Progenitor cell of endocrine pancreas (in vitro differentiated cells): ENCODE measurements at regions not wholly inside any gene's neighbourhood (a gene's known extent, or its start where the extent isn't known, plus 50 kb on each side); places are given as distances from the start of the nearest gene placed in this dataset.

Experiments used
- DNase-seq: peaks from one replicate; pipeline ENCODE4 v3.0.0; 2021; ENCODE audit warnings: low spot score; ENCODE audit not compliant: unreplicated experiment
- H3K27ac Mint-ChIP-seq: 2 replicates; pipeline ENCODE4 v1.8.0; 2021; ENCODE audit warnings: mild to moderate bottlenecking, moderate library complexity, mixed read lengths
- H3K27me3 Mint-ChIP-seq: 2 replicates; pipeline ENCODE4 v1.8.0; 2021; ENCODE audit warnings: mixed read lengths
- H3K36me3 Mint-ChIP-seq: 2 replicates; pipeline ENCODE4 v1.8.0; 2022; ENCODE audit warnings: mixed read lengths; ENCODE audit not compliant: insufficient read depth
- H3K4me1 Mint-ChIP-seq: 2 replicates; pipeline ENCODE4 v1.8.0; 2021; ENCODE audit warnings: low read depth, mixed read lengths
- H3K4me3 Mint-ChIP-seq: 2 replicates; pipeline ENCODE4 v1.8.0; 2021; ENCODE audit warnings: low read depth, mild to moderate bottlenecking, moderate library complexity, mixed read lengths
- H3K9me3 Mint-ChIP-seq: 2 replicates; pipeline ENCODE4 v1.8.0; 2021; ENCODE audit warnings: low read depth, mixed read lengths
- CTCF ChIP-seq: fragments of 200-600 bp; sonication (generic); IDR thresholded peaks from one replicate; pipeline ENCODE4 v1.5.0; 2021; ENCODE audit warnings: antibody characterized with exemption, mild to moderate bottlenecking; ENCODE audit not compliant: unreplicated experiment

GRCh38 chr5:98443881-98444280 lies 329.6 kb upstream of the RGMB start:
- Mint-ChIP-seq H3K36me3 (peaks cover 5% of the 10 kb centered on the region), H3K4me1 (no peaks in the 10 kb centered on the region), H3K4me3 (no peak overlapping the region), H3K9me3 (peaks cover 27% of the 10 kb centered on the region), H3K27ac (no peak overlapping the region), H3K27me3 (no peaks in the 10 kb centered on the region)
- no peak for TF ChIP-seq CTCF
- DNase-seq = no peak

GRCh38 chr5:98453296-98453695 lies 320.2 kb upstream of the RGMB start:
- DNase-seq = no peak
- Mint-ChIP-seq H3K36me3 (no peaks in the 10 kb centered on the region), H3K4me1 (no peaks in the 10 kb centered on the region), H3K9me3 (peaks cover 5% of the 10 kb centered on the region), H3K27ac (no peak overlapping the region), H3K27me3 (no peaks in the 10 kb centered on the region), H3K4me3 (no peak overlapping the region)
- no peak for TF ChIP-seq CTCF

GRCh38 chr5:98454407-98454806 lies 319.1 kb upstream of the RGMB start:
- Mint-ChIP-seq H3K4me3 (no peak overlapping the region), H3K27me3 (no peaks in the 10 kb centered on the region), H3K27ac (no peak overlapping the region), H3K4me1 (no peaks in the 10 kb centered on the region), H3K36me3 (no peaks in the 10 kb centered on the region), H3K9me3 (no peaks in the 10 kb centered on the region)
- TF ChIP-seq CTCF = no peak
- no peak for DNase-seq

GRCh38 chr5:98454904-98455303 lies 318.6 kb upstream of the RGMB start:
- no peaks in the 10 kb centered on the region for H3K9me3 Mint-ChIP-seq
- H3K27ac Mint-ChIP-seq = no peak overlapping the region
- no peak for DNase-seq
- no peaks in the 10 kb centered on the region for H3K36me3 Mint-ChIP-seq
- H3K27me3 Mint-ChIP-seq = no peaks in the 10 kb centered on the region
- no peak for TF ChIP-seq CTCF
- H3K4me1 Mint-ChIP-seq = no peaks in the 10 kb centered on the region
- no peak overlapping the region for H3K4me3 Mint-ChIP-seq

DNA sequence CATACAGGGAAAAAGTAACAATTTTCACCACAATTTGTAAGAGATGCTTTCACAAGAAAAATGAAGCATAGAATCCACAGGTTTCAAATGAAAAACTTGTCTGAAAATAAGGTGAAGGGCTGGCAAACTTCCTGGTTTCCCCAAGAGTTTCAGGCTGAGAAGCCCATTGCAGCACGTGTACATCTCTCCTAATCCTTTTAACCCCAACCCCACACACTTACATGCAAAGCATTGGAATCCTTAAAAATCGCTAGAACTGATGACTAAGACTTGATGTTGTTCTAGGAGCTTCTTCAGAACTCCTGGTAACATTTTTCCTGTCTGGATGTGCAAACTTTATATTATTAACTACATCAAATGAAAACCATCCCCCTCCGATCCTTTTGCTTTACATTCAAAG lies 317.8 kb upstream of the RGMB start:
- Mint-ChIP-seq H3K9me3 (no peaks in the 10 kb centered on the region), H3K27me3 (no peaks in the 10 kb centered on the region), H3K27ac (no peak overlapping the region), H3K4me3 (no peak overlapping the region), H3K36me3 (no peaks in the 10 kb centered on the region), H3K4me1 (no peaks in the 10 kb centered on the region)
- no peak for TF ChIP-seq CTCF
- DNase-seq = no peak

GRCh38 chr5:98458004-98458403 lies 315.5 kb upstream of the RGMB start:
- H3K36me3 Mint-ChIP-seq = no peaks in the 10 kb centered on the region

More at GRCh38 chr5:98458004-98458403, 315.5 kb upstream of the RGMB start:
- Mint-ChIP-seq H3K4me1 (no peaks in the 10 kb centered on the region), H3K27ac (no peak overlapping the region), H3K9me3 (no peaks in the 10 kb centered on the region), H3K27me3 (no peaks in the 10 kb centered on the region), H3K4me3 (no peak overlapping the region)
- no peak for DNase-seq
- TF ChIP-seq CTCF = no peak
